Bronchial epithelial cell (primary cell): ENCODE measurements at regions not wholly inside any gene's neighbourhood (a gene's known extent, or its start where the extent isn't known, plus 50 kb on each side); places are given as distances from the start of the nearest gene placed in this dataset.

Experiments
- DNase-seq: peaks from one replicate; pipeline ENCODE4 v3.0.0-alpha.2; 2010; ENCODE audit warnings: low read depth
- FAIRE-seq: peaks from 2 replicates; lab custom pipeline; 2011; peaks lifted over from hg19 to GRCh38; lab: Jason Lieb, UNC
- H3K27me3 ChIP-seq: 2 replicates; pipeline ENCODE4 v1.5.1; 2011; ENCODE audit warnings: low read length; ENCODE audit not compliant: control insufficient read depth, insufficient read depth
- H3K36me3 ChIP-seq: 2 replicates; pipeline ENCODE4 v1.5.1; 2011; ENCODE audit warnings: low read length; ENCODE audit not compliant: control insufficient read depth, insufficient read depth
- H3K4me3 ChIP-seq: 2 replicates; pipeline ENCODE4 v1.5.1; 2011; ENCODE audit warnings: mild to moderate bottlenecking, low read depth, low read length, control low read depth
- CTCF ChIP-seq: IDR thresholded peaks from 2 replicates; pipeline ENCODE4 v1.5.1; 2011; ENCODE audit warnings: mild to moderate bottlenecking, moderate library complexity, low read length, control low read depth, inconsistent platforms; ENCODE audit not compliant: insufficient read depth, severe bottlenecking

- TF ChIP-seq CTCF, result no peak
- DNase-seq (peak; percentile 74), FAIRE-seq (no peak)
- no peaks in the 10 kb centered on the region for H3K36me3 ChIP-seq
- no peaks in the 10 kb centered on the region for H3K27me3 ChIP-seq
- H3K4me3 ChIP-seq, result no peak overlapping the region
These were observed 174.5 kb upstream of the LRIG1 start for GRCh38 chr3:66675366-66675765.

- Histone ChIP-seq H3K27me3 (no peaks in the 10 kb centered on the region), H3K4me3 (no peak overlapping the region), H3K36me3 (no peaks in the 10 kb centered on the region)
- FAIRE-seq, result no peak
- peak; percentile 38 for DNase-seq
- no peak for TF ChIP-seq CTCF
These were observed 191.4 kb upstream of the LRIG1 start for GRCh38 chr3:66692042-66692765.

- no peak for TF ChIP-seq CTCF
- no peaks in the 10 kb centered on the region for H3K36me3 ChIP-seq
- DNase-seq, result no peak
- no peaks in the 10 kb centered on the region for H3K27me3 ChIP-seq
- no peak overlapping the region for H3K4me3 ChIP-seq
- FAIRE-seq, result no peak
These were observed 191.9 kb upstream of the LRIG1 start for GRCh38 chr3:66692766-66693150.

- no peaks in the 10 kb centered on the region for H3K36me3 ChIP-seq
- H3K4me3 ChIP-seq, result no peak overlapping the region
- FAIRE-seq (peak; percentile 79), DNase-seq (no peak)
- TF ChIP-seq CTCF, result no peak
- no peaks in the 10 kb centered on the region for H3K27me3 ChIP-seq
These were observed 192.7 kb upstream of the LRIG1 start for GRCh38 chr3:66693461-66694031.

- Histone ChIP-seq H3K4me3 (no peak overlapping the region), H3K36me3 (no peaks in the 10 kb centered on the region), H3K27me3 (no peaks in the 10 kb centered on the region)
- no peak for TF ChIP-seq CTCF
- FAIRE-seq (no peak), DNase-seq (no peak)
These were observed 201.3 kb upstream of the LRIG1 start for GRCh38 chr3:66702126-66702525.
